ENCODE measurements at regions not wholly inside any gene's neighbourhood (a gene's known extent, or its start where the extent isn't known, plus 50 kb on each side); places are given as distances from the start of the nearest gene placed in this dataset.

GRCh38 chr18:77329651-77330050 is 80.0 kb downstream of the GALR1 start:
- no peak for DNase-seq (ENCODE audit: low spot score)
- in situ Hi-C loops (cut with MboI; ENCODE audit: low pct_unique_long_range_greater_than_20kb, low sequenced_read_pairs, unreplicated experiment) = no loop called here
- TF ChIP-seq CTCF (IDR thresholded peaks at IDR 0.05; ENCODE audit: extremely low read depth, insufficient read depth, missing control alignments) = no peak

- in situ Hi-C loops (cut with MboI; ENCODE audit: low pct_unique_long_range_greater_than_20kb, low sequenced_read_pairs, unreplicated experiment) = no loop called here
Measured at GRCh38 chr18:77334876-77335275, 85.2 kb downstream of the GALR1 start.

GRCh38 chr18:77337604-77338003 is 88.0 kb downstream of the GALR1 start:
- in situ Hi-C loops (cut with MboI; ENCODE audit: low pct_unique_long_range_greater_than_20kb, low sequenced_read_pairs, unreplicated experiment) = no loop called here
- no peak for TF ChIP-seq CTCF (IDR thresholded peaks at IDR 0.05; ENCODE audit: extremely low read depth, insufficient read depth, missing control alignments)

More at GRCh38 chr18:77334876-77335275, 85.2 kb downstream of the GALR1 start:
- DNase-seq (ENCODE audit: low spot score) = no peak
- no peak for TF ChIP-seq CTCF (IDR thresholded peaks at IDR 0.05; ENCODE audit: extremely low read depth, insufficient read depth, missing control alignments)

GRCh38 chr18:77339093-77339492 is 89.4 kb downstream of the GALR1 start:
- in situ Hi-C loops (cut with MboI; ENCODE audit: low pct_unique_long_range_greater_than_20kb, low sequenced_read_pairs, unreplicated experiment) = no loop called here
- no peak for DNase-seq (ENCODE audit: low spot score)
- no peak for TF ChIP-seq CTCF (IDR thresholded peaks at IDR 0.05; ENCODE audit: extremely low read depth, insufficient read depth, missing control alignments)

More at GRCh38 chr18:77337604-77338003, 88.0 kb downstream of the GALR1 start:
- DNase-seq (ENCODE audit: low spot score) = no peak

GRCh38 chr18:77339623-77340022 is 90.0 kb downstream of the GALR1 start:
- in situ Hi-C loops (cut with MboI; ENCODE audit: low pct_unique_long_range_greater_than_20kb, low sequenced_read_pairs, unreplicated experiment) = no loop called here
- TF ChIP-seq CTCF (IDR thresholded peaks at IDR 0.05; ENCODE audit: extremely low read depth, insufficient read depth, missing control alignments) = no peak
- DNase-seq (ENCODE audit: low spot score) = no peak

GRCh38 chr18:77340815-77341214 is 91.2 kb downstream of the GALR1 start:
- no peak for TF ChIP-seq CTCF (IDR thresholded peaks at IDR 0.05; ENCODE audit: extremely low read depth, insufficient read depth, missing control alignments)
- in situ Hi-C loops (cut with MboI; ENCODE audit: low pct_unique_long_range_greater_than_20kb, low sequenced_read_pairs, unreplicated experiment) = no loop called here
- DNase-seq (ENCODE audit: low spot score) = no peak
